Hematopoietic multipotent progenitor cell treated with erythropoietin and hydrocortisone succinate and interleukin-3 and kit ligand, for 15 days (in vitro differentiated cells): ENCODE measurements at regions not wholly inside any gene's neighbourhood (a gene's known extent, or its start where the extent isn't known, plus 50 kb on each side); places are given as distances from the start of the nearest gene placed in this dataset.
"Not testable (repeated sequence)": the region's sequence is repeated elsewhere in the genome, so short reads cannot be mapped to it uniquely, and the experiment has no call there.

Source experiments
- DNase-seq: peaks from one replicate; pipeline ENCODE4 v3.0.0-alpha.2; 2015; ENCODE audit warnings: low spot score

- no peak for DNase-seq
Observed at GRCh38 chr17:77341069-77341541, 200.3 kb downstream of the SEC14L1 start.

DNA sequence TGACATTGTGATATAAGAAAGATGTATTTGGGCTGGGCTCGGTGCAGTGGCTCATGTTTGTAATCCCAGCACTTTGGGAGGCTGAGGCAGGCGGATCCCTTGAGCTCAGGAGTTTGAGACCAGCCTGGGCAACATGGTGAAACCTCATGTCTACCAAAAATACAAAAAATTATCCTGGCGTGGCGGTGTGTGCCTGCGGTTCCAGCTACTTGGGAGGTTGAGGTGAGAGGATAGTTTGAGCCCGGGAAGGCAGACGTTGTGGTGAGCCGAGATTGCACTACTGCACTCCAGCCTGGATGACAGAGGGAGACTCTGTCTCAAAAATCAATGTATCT lies 201.9 kb downstream of the SEC14L1 start:
- not testable (repeated sequence) for DNase-seq

DNA sequence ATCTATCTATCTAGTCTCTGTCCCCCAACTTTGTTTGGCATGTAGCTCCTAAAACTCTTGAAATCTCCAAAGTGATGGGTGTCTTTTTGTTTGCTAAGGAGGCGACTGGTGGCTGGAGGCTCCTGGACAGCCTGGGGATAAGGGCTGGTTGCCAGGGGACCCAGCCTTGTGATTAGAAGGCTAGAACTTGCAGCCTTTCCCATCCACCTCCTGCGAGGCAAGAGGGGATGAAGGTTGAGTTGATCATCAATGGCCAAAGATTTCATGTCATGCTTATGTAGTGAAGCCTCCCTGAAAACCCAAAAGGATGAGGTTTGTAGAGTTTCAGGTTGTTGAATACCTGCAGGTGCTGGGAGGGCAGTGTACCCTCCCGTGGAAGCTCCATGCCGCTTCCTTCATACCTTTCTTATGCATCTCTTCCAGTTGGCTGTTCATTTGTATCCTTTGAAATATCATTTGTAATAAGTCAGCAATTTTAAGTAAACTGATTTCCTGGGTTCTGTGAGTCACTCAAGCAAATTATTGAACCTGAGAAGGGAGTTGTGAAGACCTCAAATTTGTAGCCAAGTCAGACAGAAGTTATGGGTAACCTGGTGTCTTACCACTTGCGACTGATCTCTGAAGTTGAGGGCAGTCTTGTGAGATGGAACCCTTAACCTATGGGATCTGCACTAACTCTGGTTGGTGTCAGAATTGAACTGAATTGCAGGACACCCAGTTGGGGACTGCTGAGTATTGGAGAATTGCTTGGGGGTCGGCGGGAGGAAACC lies 202.4 kb downstream of the SEC14L1 start:
- DNase-seq, result no peak

DNA sequence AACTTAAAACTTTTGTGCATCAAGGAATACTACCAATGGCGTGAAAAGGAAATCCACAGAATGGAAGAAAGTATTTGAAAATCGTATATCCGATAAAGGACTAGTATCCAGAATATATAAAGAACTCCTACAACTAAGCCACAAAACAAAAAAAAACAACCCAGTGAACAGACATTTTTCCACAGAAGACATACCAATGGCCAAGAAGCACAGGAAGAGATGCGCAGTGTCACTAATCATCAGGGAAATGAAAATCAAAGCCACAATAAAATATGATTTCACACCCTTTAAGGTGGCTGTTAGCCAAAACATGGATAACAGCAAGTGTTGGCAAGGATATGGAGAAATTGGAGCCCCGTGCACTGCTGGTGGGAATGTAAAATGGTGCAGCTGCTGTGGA lies 203.3 kb downstream of the SEC14L1 start:
- DNase-seq, result no peak

DNA sequence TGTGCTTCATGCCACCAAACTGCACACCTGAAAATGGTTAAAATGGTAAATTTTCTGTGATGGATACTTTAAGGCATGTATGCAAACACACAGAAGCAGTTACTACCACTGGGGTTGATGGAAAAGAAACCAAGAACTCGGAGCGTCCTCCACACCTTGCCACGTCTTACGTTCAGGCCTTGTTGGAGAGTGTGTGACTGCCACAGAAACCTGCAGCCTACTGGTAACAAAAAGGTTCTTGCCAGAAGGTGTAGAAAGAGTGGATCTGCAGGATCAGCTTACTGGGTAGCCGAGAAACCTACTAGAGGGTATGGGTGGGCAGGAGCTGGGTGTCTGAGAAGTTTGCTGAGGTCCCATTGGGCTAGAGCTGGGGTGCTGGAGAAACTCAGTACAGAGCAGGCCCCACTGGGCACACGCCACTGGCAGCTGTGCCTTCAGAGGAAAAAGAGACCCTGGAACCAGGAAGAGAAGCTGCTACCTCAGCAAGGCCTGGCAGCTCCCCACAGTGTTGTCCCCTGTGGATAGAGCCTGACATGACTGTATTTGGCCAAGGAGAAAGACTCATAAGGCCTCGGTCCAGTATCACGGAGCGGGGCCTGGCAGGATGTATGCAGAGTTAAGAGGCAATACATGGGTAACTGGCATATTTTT lies 204.6 kb downstream of the SEC14L1 start:
- no peak for DNase-seq

DNA sequence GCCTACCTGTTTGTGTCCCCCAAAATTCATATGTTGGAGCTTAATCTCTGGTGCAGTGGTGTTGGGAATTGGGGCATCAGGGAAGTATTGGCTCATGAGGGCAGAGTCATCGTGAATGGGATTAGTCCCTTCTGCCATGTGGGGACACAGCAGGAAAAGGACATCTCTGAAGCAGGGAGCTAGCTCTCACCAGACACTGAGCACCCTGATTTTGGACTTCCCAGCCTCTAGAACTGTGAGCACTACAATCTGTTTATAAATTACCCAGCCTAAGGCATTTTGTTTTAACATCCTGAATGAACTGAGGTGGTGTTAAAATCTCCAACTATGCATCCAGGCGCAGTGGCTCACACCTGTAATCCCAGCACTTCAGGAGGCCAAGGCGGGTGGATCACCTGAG lies 206.0 kb downstream of the SEC14L1 start:
- DNase-seq, result no peak

DNA sequence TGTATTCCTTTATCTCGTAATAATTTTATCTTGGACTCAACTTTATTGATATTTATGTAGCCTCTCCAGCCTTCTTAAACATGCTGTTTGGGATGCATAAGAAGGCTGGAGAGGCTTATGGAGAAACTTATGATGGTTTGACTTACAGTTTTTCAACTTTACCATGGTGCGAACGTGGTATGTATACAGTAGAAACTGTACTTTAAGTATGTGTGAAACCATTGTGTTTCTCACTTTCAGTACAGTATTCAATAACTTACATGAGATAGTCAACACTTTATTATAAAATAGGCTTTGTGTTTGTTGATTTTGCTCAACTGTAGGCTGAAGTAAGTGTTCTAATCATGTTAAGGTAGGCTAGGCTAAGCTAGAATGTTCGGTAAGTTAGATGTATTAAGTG lies 206.8 kb downstream of the SEC14L1 start:
- no peak for DNase-seq

DNA sequence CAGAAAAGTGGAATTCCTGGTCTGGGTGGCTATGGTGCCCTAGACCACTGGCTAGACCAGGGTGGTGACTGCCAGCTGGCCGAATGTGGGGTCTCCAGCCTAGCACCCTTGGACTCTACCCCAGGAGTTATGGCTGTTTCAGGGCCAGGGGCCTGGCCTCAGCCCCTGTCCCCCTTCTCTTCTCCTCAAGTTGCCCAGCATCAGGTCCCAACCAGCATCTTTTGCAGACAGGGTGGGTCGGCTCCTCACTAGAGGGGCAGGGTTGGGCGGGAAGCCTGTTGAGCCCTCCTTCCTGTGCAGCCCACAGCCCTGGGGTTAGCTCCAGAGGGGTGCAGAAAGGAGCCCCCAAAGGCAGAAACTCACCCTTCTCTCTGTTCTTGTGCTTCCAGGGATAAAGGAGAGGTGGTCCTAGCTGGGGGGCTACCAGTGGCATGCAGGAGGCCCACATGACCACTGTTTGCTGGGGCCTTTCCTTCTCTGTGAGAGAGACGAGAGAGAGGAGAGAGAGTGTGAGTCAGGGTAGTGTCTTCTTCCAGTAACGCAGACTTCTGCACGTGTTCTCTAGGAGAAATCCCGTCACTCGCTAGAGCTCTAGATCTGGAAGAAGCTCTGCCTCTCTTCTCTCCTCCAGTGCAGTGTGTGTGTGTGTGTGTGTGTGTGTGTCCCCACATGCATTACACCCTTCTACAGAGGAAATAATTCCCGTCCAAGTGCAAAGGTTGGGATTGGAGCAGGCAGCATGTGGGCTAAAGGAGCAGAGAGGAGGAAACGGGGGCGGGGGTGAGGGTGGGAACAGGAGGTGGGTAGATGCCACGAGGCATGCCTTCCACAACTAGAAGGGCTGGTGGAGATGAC lies 209.4 kb downstream of the SEC14L1 start:
- no peak for DNase-seq

GRCh38 chr17:77352441-77352840 lies 211.7 kb downstream of the SEC14L1 start:
- no peak for DNase-seq

GRCh38 chr17:77352996-77353395 lies 212.2 kb downstream of the SEC14L1 start:
- no peak for DNase-seq

DNA sequence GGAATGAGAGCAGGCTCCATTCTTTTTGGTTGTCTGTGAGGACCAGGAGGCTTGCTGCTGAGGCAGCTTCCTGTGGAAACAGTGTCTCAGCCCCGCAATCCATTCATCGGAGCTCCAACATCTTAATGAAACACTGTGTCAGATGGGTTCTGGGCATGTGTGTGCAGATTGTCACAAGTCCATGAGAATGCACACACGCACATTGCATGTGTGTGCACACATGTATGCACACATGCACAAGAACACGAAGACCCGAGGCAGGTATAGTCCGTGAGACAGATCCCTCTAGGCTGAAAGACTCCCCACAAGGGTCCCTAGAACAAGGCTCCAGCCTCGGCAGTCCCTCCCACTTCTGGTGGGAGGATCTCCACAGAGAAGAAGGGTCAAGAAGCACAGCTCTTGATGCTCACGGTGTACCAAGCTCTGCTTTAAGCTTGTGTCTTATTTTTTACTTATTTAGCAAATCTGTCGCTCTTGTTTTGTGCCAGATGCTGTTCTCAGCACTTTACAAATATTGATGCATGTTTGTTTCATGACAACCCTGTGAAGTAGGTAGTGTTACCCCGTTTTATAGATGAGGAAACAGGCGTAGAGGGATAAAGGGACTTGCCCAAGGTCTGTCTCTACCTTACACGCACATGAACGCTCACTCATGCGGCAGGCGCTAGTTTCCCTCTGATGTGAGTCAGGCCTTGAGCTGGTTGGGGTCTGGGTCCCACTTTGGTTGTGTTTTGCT lies 213.1 kb downstream of the SEC14L1 start:
- DNase-seq, result no peak

- no peak for DNase-seq
Observed at GRCh38 chr17:77354420-77354669, 213.6 kb downstream of the SEC14L1 start.

GRCh38 chr17:77354670-77355455 lies 214.1 kb downstream of the SEC14L1 start:
- no peak for DNase-seq

GRCh38 chr17:77356109-77356689 lies 215.4 kb downstream of the SEC14L1 start:
- DNase-seq, result no peak

DNA sequence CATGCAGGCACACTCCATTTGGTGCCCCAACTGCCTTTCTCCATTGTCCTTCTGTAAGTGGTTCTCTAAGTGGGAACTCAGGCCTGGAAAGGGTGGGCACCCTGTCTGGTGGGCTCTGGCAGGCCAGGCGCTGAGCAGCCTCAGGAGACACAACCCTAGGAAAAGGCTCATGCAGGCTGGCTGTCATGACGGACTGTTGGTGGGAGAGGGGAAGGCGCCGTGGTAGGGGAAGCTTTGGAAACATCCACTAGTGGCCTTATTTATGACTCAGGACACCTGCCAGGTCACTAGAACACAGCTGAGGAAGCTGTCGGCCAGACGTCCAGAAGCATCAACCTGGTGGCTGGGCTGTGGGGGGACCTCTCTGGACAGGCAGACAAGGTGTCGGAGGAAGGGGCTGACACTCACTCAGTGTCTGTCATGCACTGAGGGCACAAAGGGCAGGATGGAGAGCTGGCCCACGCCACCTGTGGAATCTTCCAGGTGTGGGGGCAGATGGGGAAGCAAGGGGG lies 216.0 kb downstream of the SEC14L1 start:
- no peak for DNase-seq

DNA sequence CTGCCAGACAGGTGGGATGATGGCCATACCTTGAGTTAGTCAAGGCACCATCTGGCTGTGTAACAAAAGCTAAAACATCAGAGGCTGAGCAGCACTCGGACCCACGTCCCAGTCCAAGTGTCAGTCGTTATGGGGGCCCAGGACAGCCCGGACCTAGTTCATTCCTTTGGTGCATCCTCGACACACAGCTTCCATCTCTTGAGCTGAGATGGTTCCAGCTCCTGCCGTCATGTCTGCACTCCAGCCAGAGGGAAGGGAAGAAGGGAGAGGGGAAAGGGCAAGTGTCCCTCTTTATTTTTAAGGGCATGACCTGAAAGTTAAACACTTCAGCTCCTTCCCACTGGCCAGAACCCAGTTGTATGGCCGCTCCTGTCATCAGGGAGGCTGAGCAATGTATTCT lies 218.0 kb downstream of the SEC14L1 start:
- no peak for DNase-seq

DNA sequence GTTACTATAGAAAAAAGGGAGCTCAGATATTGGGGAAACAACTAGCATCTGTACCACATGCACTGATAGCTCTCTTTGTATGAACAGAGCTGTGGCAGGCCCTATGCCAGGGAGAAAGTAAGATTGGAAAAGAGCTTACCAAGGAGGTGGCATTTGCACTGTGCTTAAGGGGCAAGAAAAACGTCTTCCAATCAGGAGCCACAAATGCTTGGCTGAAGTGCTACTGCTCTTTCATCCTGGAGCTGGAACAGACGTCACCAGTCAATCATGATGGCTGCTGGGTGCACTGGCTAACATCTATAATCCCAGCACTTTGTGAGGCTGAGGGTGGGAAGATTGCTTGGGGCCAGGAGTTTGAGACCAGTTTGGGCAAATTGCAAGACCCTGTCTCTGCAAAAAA lies 218.5 kb downstream of the SEC14L1 start:
- no peak for DNase-seq

DNA sequence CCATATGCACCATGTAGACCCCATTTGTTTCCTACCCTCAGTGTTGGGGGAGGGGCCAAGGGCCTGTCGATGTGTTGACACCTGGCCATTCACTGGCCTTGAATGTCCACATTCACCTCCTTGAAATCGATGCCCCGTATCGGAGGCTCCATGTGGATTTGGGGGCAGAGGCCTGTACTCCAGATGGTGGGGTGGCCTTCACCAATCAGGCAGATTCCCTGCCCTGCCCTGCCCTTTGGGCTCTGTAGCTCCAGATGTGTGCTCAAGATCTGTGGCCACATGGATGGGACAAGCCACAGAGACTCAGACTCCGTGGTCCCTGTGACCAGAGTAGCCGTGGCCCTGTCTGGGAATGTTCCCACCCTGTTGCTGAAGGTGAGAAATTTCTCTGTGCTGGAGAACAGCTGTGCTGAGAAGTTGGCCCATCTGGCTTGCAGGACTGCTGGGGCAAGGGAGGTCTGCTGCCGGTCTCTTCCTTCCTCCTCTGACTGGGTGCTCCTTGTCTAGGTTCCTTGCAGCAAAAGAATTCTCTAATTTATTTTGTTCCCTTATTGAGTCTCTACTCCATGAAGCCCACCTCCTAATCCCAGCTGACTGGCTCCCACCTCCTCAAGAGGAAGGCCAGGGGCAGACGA lies 221.3 kb downstream of the SEC14L1 start:
- DNase-seq, result no peak

DNA sequence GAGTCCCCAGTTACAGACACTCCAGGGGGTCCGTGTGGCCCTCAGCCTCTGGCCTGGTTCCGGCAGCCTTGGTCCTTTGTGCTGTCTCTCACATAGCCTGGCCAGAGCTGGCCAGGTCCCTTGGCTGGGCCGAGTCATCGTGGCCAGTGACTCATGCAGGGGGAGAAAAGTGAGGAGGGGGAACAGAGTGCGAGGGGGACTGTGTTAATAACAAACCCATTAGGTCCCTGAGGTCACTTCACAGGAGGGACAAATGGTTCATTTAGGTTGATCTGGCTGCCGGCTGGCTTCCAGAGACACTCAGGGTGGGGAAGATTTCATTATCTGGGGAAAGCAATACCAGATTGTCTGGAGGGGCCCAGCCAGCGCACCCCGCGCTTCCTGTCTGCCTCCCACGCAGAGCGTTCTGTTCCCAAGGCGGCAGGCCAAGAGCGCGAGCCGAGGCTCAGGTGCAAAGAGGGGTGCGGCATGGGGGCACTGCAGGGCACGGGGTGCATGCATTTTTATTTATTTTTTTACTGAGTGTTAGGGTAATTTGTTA lies 223.1 kb downstream of the SEC14L1 start:
- DNase-seq, result no peak

DNA sequence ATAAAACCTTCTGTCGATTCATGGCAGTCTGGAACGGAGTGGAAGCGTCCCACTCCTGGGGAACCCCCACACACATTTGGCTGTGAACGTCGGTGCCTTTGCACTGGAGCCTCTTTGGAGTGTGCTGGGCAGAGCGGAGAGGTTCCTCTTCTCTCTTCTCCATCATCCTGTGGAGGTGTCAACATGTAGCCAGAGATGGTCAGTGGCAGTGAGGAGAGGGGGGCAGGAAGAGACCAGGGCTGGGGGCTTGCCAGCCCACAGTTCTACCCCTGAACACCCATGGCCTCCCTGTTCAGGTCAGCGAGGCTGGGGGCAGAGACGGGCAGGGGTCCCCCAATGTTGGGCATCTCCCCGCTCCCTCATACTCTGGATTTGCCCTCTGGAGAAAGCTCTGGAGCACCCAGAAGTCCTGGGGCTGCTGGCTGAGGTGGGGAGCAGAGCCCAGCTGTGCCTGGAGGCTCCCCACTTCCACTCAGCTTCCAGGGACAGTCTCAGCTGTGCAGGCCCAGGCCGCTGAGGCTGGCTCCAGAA lies 223.7 kb downstream of the SEC14L1 start:
- DNase-seq, result no peak
